Hepatocyte (in vitro differentiated cells): ENCODE measurements at regions not wholly inside any gene's neighbourhood (a gene's known extent, or its start where the extent isn't known, plus 50 kb on each side); places are given as distances from the start of the nearest gene placed in this dataset.

ENCODE experiments used
- DNase-seq: peaks from one replicate; pipeline ENCODE4 v3.0.0-alpha.2; 2016; ENCODE audit warnings: low spot score
- H2AFZ ChIP-seq: fragments of 200-600 bp; sonication (generic); 2 replicates; pipeline ENCODE4 v1.6.0; 2016; ENCODE audit warnings: antibody characterized with exemption, mild to moderate bottlenecking
- H3K27ac ChIP-seq: fragments of 200-600 bp; sonication (generic); 2 replicates; pipeline ENCODE4 v1.5.1; 2016; ENCODE audit warnings: mild to moderate bottlenecking
- H3K27me3 ChIP-seq: fragments of 200-600 bp; sonication (generic); 2 replicates; pipeline ENCODE4 v1.6.1; 2016
- H3K36me3 ChIP-seq: fragments of 200-600 bp; sonication (generic); replicated peaks from 2 replicates; pipeline ENCODE4 v1.5.1; 2016; ENCODE audit warnings: low read depth; ENCODE audit not compliant: insufficient read depth
- H3K4me1 ChIP-seq: fragments of 200-600 bp; sonication (generic); 2 replicates; pipeline ENCODE4 v1.5.1; 2016; ENCODE audit warnings: mild to moderate bottlenecking, moderate library complexity; ENCODE audit not compliant: insufficient read depth
- H3K4me2 ChIP-seq: fragments of 200-600 bp; sonication (generic); 2 replicates; pipeline ENCODE4 v1.6.0; 2016
- H3K4me3 ChIP-seq: fragments of 200-600 bp; sonication (generic); 2 replicates; pipeline ENCODE4 v1.5.1; 2016; ENCODE audit warnings: mild to moderate bottlenecking
- H3K79me2 ChIP-seq: fragments of 200-600 bp; sonication (generic); 2 replicates; pipeline ENCODE4 v1.6.0; 2017; ENCODE audit warnings: mild to moderate bottlenecking
- H3K9me2 ChIP-seq: fragments of 200-600 bp; sonication (generic); replicated peaks from 2 replicates; pipeline ENCODE4 v1.6.0; 2017; ENCODE audit warnings: mild to moderate bottlenecking; ENCODE audit not compliant: insufficient read depth
- H3K9me3 ChIP-seq: fragments of 200-600 bp; sonication (generic); 2 replicates; pipeline ENCODE4 v1.5.1; 2016; ENCODE audit warnings: low read depth, mild to moderate bottlenecking
- H4K20me1 ChIP-seq: fragments of 200-600 bp; sonication (generic); 2 replicates; pipeline ENCODE4 v1.6.0; 2016; ENCODE audit warnings: mild to moderate bottlenecking; ENCODE audit not compliant: insufficient read depth, poor library complexity, severe bottlenecking
- EZH2 ChIP-seq: fragments of 200-600 bp; sonication (generic); IDR thresholded peaks from 2 replicates; pipeline ENCODE4 v1.6.1; 2016; ENCODE audit warnings: antibody characterized with exemption, mild to moderate bottlenecking, borderline replicate concordance
- EZH2phosphoT487 ChIP-seq: fragments of 200-600 bp; sonication (generic); IDR thresholded peaks from one replicate; pipeline ENCODE4 v1.6.1; 2018; ENCODE audit warnings: antibody characterized with exemption, mild to moderate bottlenecking, low read depth, moderate library complexity; ENCODE audit not compliant: unreplicated experiment, severe bottlenecking
- WGBS: methylation state at CpG from one replicate; pipeline ENCODE4 v1.1.6; 2016; ENCODE audit warnings: low lambda C conversion rate; ENCODE audit errors: missing lambda C conversion rate; 5-methylcytosine and 5-hydroxymethylcytosine counted together
- TF ChIP-seq, protein P1 (sequence below): fragments of 200-600 bp; sonication (generic); IDR thresholded peaks from 2 replicates; pipeline ENCODE4 v1.5.1; 2016; ENCODE audit warnings: antibody characterized with exemption, mild to moderate bottlenecking; ENCODE audit not compliant: poor library complexity

DNA sequence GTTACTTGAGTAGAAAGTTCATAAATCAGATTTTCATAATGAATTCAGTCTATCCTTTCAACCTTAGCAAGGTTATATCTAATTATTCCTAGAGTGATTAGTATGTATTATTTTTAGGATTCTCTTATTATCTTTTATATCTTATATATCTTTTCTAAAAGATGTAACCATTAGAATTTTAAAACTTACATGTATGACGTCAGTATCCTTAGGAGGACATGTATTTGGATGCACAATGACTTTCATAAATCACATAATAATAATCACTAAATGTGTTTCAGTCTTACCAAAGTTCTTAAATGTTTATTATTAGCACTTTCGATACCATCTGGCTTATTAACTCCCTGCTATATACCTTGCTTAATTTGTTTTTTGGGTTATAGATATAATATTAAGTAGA, 1400.5 kb upstream of the IGFBP7 start:
- WGBS = 96% methylated on average over 2 of the region's 2 CpGs
- Histone ChIP-seq H4K20me1 (no peaks in the 10 kb centered on the region), H3K4me1 (no peaks in the 10 kb centered on the region), H2AFZ (no peak overlapping the region), H3K27me3 (no peaks in the 10 kb centered on the region), H3K79me2 (no peaks in the 10 kb centered on the region), H3K4me3 (no peak overlapping the region), H3K9me2 (no peaks in the 10 kb centered on the region), H3K36me3 (no peaks in the 10 kb centered on the region), H3K4me2 (no peak overlapping the region), H3K9me3 (no peaks in the 10 kb centered on the region), H3K27ac (no peak overlapping the region)
- DNase-seq = no peak
- TF ChIP-seq EZH2phosphoT487 = no peak
- no peak for TF ChIP-seq EZH2
- TF ChIP-seq, protein P1, sequence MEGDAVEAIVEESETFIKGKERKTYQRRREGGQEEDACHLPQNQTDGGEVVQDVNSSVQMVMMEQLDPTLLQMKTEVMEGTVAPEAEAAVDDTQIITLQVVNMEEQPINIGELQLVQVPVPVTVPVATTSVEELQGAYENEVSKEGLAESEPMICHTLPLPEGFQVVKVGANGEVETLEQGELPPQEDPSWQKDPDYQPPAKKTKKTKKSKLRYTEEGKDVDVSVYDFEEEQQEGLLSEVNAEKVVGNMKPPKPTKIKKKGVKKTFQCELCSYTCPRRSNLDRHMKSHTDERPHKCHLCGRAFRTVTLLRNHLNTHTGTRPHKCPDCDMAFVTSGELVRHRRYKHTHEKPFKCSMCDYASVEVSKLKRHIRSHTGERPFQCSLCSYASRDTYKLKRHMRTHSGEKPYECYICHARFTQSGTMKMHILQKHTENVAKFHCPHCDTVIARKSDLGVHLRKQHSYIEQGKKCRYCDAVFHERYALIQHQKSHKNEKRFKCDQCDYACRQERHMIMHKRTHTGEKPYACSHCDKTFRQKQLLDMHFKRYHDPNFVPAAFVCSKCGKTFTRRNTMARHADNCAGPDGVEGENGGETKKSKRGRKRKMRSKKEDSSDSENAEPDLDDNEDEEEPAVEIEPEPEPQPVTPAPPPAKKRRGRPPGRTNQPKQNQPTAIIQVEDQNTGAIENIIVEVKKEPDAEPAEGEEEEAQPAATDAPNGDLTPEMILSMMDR = no peak

DNA sequence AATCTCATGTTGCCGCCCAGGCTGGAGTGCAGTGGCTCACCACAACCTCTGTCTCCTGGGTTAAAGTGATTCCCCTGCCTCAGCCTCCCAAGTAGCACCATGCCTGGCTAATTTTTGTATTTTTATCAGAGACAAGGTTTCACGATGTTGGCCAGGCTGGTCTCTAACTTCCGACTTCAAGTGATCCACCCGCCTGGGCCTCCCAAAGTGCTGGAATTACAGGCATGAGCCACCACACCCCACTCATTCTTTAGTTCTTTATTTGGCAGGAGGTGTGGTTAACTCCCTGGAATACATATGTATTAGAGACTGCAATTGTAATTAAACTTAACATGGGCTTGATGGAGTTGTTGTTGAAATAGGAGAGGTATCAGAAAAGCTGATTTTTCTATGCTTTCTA, 1396.9 kb upstream of the IGFBP7 start:
- Histone ChIP-seq H2AFZ (no peak overlapping the region), H3K4me3 (no peak overlapping the region)
- 74% methylated on average over 4 of the region's 4 CpGs for WGBS

DNA sequence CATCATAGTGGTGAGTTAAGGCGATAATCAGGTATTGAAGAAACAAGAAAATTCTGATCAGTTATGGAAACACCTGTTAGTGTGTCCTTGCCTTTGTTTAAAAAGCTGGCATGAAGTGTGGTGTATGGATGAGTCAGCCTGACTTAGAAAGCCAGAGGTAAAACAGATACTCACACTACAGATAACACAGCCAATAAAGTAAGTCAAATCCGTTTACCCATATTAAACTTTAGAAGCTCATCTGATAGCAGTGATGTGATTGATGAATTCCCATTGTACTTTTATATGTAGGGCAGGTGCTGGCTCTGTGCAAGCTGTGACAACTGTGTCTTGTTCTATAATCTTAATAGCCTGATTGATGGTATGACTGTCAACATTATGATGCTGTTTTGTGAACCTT, 1392.7 kb upstream of the IGFBP7 start:
- Histone ChIP-seq H3K9me3 (no peaks in the 10 kb centered on the region), H3K79me2 (no peaks in the 10 kb centered on the region), H4K20me1 (no peaks in the 10 kb centered on the region), H2AFZ (no peak overlapping the region), H3K9me2 (no peaks in the 10 kb centered on the region), H3K27me3 (no peaks in the 10 kb centered on the region), H3K4me1 (no peaks in the 10 kb centered on the region), H3K27ac (no peak overlapping the region), H3K36me3 (no peaks in the 10 kb centered on the region), H3K4me3 (no peak overlapping the region), H3K4me2 (no peak overlapping the region)
- DNase-seq = no peak
- 46% methylated on average over 2 of the region's 2 CpGs for WGBS
- TF ChIP-seq, protein P1 = no peak

More for the DNA sequence above, 1396.9 kb upstream of the IGFBP7 start:
- Histone ChIP-seq H3K27me3 (no peaks in the 10 kb centered on the region), H3K9me2 (no peaks in the 10 kb centered on the region), H3K79me2 (no peaks in the 10 kb centered on the region), H3K36me3 (no peaks in the 10 kb centered on the region), H3K9me3 (no peaks in the 10 kb centered on the region), H3K4me1 (no peaks in the 10 kb centered on the region), H3K27ac (no peak overlapping the region), H3K4me2 (no peak overlapping the region), H4K20me1 (no peaks in the 10 kb centered on the region)
- TF ChIP-seq EZH2 (no peak), EZH2phosphoT487 (no peak)
- TF ChIP-seq, protein P1 = no peak
- DNase-seq = no peak

DNA sequence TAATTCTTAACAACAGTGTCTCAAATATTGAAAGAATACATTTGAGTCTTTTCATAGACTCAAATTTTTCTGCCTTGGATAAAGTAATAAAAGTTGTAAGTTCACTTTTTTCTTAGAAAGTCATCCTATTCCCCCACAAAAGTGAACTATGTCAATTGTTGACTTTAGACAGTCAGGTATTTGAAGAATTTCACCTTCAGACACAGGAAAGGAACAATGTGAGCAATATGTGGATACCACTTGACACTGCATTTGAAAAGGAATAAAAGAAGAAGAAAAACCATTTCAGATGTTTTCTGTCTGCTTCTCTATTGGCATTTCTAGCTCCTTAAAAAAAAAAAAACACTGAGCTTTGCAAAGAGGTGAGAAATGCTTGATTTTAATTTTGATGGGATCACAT, 1389.0 kb upstream of the IGFBP7 start:
- H3K9me3 ChIP-seq = no peaks in the 10 kb centered on the region
- H3K27me3 ChIP-seq = no peaks in the 10 kb centered on the region
- H2AFZ ChIP-seq = no peak overlapping the region
- H3K4me2 ChIP-seq = peak overlapping the region; percentile 22
- no peaks in the 10 kb centered on the region for H3K9me2 ChIP-seq
- no peaks in the 10 kb centered on the region for H3K4me1 ChIP-seq
- no peaks in the 10 kb centered on the region for H3K79me2 ChIP-seq
- TF ChIP-seq EZH2 (no peak), EZH2phosphoT487 (no peak)
- TF ChIP-seq, protein P1 = no peak
- no peak for DNase-seq
- no peaks in the 10 kb centered on the region for H3K36me3 ChIP-seq
- no peak overlapping the region for H3K27ac ChIP-seq
- H3K4me3 ChIP-seq = no peak overlapping the region
- no peaks in the 10 kb centered on the region for H4K20me1 ChIP-seq
